ENCODE measurements at regions not wholly inside any gene's neighbourhood (a gene's known extent, or its start where the extent isn't known, plus 50 kb on each side); places are given as distances from the start of the nearest gene placed in this dataset.

- DNase-seq (ENCODE audit: low spot score) = no peak
Observed at GRCh38 chr4:18568600-18568999, 547.0 kb upstream of the LCORL start.

- no peak for DNase-seq (ENCODE audit: low spot score)
Observed at GRCh38 chr4:18566970-18567799, 545.6 kb upstream of the LCORL start.

DNA sequence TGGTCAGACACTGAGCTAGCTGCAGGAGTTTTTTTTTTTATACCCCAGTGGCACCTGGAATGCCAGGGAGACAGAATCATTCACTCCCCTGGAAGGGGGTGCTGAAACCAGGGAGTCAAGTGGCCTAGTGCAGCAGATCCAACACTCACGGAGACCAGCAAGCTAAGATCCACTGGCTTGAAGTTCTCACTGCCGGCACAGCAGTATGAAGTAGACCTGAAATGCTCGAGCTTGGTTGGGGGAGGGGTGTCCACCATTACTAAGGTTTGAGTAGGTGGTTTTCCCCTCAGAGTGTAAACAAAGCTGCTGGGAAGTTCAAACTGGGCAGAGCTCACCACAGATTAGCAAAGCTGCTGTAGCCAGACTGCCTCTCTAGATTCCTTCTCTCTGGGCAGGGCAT is 537.9 kb upstream of the LCORL start:
- DNase-seq (ENCODE audit: low spot score) = no peak

GRCh38 chr4:18556402-18556801 is 534.8 kb upstream of the LCORL start:
- DNase-seq (ENCODE audit: low spot score) = no peak

DNA sequence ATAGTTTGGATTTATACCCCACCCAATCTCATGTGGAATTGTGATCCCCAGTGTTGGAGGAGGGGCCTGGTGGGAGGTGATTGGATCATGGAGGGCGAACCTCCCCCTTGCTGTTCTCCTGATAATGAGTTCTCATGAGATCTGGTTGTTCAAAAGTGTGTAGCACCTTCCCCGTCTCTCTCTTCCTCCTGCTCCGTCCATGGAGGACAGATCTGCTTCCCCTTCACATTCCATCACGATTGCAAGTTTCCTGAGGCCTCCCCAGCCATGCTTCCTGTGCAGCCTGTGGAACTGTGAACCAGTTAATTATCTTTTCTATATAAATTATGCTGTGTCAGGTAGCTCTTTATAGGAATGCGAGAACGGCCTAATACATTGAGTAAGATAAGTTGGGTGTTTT is 518.8 kb upstream of the LCORL start:
- DNase-seq (ENCODE audit: low spot score) = no peak

DNA sequence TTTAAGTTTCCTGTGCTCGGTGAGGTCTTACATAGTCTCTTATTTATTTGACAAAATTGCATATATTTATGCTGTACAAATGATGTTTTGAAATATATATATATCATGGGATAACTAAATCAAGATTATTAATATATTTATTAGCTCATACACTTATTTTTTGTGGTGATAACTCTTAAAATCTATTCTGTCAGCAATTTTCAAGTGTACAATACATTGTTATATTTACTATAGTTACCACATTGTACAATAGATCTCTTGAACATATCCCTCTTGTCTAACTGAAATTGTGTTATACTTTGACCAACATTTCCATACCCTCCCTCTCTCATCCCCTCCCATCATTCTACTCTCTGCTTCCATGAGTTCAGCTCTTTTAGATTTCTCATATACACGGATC is 516.6 kb upstream of the LCORL start:
- DNase-seq (ENCODE audit: low spot score) = no peak

DNA sequence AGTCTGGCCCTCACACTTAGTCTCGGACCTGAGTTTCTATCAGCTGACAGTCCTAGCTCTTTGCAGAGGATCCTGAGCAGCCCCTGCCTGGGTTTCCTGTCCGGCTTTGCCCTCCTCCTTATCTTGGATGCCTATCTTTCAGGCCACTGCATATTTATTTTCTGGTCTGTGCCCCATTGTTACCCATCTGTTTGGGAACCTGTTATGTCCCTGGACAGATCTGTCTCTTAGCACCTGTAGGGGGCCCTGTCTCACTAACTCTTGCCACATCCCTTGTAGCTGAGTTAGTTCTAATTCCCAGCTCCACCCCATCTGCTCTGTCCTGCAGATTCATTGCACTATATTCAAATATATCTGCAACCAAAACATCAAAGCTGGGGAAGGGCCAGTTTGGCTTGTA is 514.9 kb upstream of the LCORL start:
- DNase-seq (ENCODE audit: low spot score) = no peak

- no peak for DNase-seq (ENCODE audit: low spot score)
Observed at GRCh38 chr4:18535948-18536347, 514.4 kb upstream of the LCORL start.

DNA sequence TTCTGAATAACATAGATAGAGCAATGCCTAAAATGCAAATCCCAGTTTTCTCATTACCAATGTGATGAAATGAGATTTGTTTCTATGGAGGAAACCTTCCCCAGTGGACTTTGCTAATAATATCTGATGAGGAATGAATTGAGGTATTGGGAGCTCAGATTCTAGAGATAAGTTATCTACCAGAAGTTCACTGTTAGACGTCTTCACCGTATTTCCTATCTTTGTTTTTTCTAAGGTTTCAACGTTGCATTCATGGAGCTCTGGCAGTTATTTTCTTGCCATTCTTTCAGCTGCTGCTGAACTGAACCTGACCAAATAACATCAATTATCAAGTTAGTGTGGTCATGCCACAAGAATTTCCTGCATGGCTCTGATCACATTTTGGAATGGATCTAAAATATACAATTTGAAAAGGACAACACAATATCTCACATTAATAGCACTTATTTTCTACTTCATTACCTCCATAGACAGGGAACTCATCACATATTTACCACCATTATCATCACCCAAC is 511.8 kb upstream of the LCORL start:
- DNase-seq (ENCODE audit: low spot score) = no peak

GRCh38 chr4:18531731-18532130 is 510.2 kb upstream of the LCORL start:
- DNase-seq (ENCODE audit: low spot score) = no peak

- DNase-seq (ENCODE audit: low spot score) = no peak
Observed at GRCh38 chr4:18529482-18529881, 507.9 kb upstream of the LCORL start.

- no peak for DNase-seq (ENCODE audit: low spot score)
Observed at GRCh38 chr4:18524667-18525066, 503.1 kb upstream of the LCORL start.

- DNase-seq (ENCODE audit: low spot score) = no peak
Observed at GRCh38 chr4:18518098-18518497, 496.5 kb upstream of the LCORL start.

GRCh38 chr4:18513861-18514260 is 492.3 kb upstream of the LCORL start:
- no peak for DNase-seq (ENCODE audit: low spot score)

DNA sequence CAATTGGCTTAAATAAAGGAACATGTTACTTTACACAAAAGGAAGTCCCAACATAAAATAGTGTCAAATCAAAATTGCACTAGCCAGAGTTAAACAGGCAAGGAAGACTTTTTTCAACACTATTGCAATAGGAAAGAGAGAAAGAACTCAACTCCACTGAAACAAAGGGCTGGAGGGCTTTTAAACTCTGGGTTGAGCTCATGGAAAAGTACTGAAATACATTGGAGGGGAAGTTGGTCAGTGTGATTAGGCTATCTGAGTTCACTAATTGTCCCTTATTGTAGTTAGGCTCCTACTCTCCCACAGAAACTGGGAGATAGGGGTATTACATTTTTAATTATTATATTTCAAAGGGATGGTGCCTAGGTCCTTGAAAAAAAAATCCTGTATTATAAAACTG is 491.2 kb upstream of the LCORL start:
- no peak for DNase-seq (ENCODE audit: low spot score)

DNA sequence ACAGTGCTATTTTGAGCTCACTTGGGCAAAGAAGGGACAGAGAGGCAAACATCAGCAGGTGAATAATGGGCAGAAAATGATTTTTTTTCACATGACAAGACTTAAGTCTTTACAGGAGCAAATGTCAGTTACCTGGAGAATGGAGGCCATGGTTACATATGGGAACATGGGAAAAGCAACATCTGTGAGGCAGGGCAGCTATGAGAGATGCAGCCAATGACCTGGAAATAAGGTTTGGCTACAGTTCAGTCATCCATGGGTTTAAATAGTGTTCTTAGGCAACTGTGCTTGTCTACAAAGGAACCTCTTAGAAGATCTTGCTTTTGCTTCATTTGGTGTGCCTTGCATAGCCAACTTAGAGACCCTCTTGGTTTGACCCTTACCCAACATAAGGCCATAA is 490.2 kb upstream of the LCORL start:
- DNase-seq (ENCODE audit: low spot score) = no peak

GRCh38 chr4:18508786-18509185 is 487.2 kb upstream of the LCORL start:
- no peak for DNase-seq (ENCODE audit: low spot score)

DNA sequence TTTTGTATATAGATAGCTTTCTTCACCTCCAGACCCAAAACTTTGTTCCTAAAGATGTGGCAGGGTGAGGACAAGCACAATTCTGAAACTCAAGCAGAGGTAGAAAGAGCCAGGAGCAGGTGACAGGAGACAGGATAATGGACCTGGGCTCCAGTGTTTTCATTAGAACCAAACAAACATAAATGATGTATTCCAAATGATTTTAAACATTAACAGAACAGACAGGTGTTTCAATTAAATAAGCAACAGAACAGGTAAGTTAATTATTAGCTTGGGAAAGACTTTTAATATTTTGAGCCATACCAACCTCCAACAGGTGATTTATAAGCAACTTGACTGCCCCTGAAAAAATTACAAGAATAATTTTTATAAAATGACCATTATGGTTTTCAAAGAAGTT is 459.4 kb upstream of the LCORL start:
- no peak for DNase-seq (ENCODE audit: low spot score)

DNA sequence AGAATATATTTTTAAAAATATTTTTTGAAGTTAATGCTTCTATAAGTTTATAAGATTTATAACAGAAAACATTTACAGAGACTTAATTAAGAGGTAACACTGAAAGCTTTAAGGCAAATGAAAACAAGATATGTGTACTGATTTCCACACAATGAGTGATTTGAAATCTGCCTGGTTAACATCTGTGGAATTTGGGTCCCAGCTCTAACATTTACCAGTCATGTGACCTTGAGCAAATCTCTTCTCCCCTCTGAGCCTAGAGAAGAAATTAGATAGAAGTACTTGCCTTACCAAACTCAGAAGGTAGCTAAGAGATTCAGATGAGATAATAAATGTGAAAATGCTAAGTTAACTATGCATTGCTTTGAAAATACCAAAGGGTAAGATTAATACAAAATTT is 458.8 kb upstream of the LCORL start:
- DNase-seq (ENCODE audit: low spot score) = no peak

- DNase-seq (ENCODE audit: low spot score) = no peak
Observed at GRCh38 chr4:18479825-18480224, 458.3 kb upstream of the LCORL start.

GRCh38 chr4:18463987-18464559 is 442.5 kb upstream of the LCORL start:
- no peak for DNase-seq (ENCODE audit: low spot score)

DNA sequence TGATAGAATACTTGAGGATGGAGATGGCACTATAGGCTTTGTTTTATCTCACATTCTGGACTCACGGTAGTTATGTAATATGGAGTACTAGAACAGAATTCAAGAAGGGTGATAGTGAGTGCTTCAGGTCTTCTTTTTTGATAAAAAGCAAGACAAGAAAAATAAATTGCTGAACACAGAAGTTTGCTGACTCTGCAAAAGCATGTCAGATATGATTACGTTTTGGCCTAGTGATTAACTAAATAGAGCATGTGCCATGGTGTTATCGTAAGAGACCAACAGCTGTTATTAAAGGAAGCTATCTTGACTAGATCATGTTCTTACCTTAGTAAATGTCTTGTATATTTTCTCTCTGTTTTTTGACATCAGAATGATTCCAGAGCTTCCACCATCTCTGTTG is 436.9 kb upstream of the LCORL start:
- no peak for DNase-seq (ENCODE audit: low spot score)

GRCh38 chr4:18454349-18454748 is 432.8 kb upstream of the LCORL start:
- DNase-seq (ENCODE audit: low spot score) = no peak

DNA sequence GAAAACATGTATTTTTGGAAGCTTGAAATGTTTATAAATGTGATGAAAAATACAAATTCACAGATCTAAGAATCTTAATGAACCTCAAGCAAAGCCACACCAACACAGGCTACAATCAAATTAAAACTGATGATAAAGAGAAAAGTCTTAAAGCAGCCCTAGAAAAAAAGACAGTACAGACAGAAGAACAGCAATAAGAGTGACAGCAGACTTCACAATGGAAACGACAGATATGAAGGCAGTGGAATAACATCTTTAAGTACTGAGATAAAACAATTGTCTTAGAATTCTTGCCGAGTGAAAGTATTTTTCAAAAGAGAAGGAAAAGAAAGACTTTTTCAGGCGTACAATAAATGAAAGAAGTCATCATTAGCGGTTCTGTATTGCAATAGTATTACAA is 423.6 kb upstream of the LCORL start:
- no peak for DNase-seq (ENCODE audit: low spot score)

Data from CD4-positive, alpha-beta T cell treated with Interleukin-15 for 4 hours (primary cell).